Activated naive CD4-positive, alpha-beta T cell (primary cell): ENCODE measurements at regions not wholly inside any gene's neighbourhood (a gene's known extent, or its start where the extent isn't known, plus 50 kb on each side); places are given as distances from the start of the nearest gene placed in this dataset.

Experiments
- DNase-seq, 4 experiments: peaks; one replicate each; lab custom pipeline; 2025; lab: John Stamatoyannopoulos, UW

DNA sequence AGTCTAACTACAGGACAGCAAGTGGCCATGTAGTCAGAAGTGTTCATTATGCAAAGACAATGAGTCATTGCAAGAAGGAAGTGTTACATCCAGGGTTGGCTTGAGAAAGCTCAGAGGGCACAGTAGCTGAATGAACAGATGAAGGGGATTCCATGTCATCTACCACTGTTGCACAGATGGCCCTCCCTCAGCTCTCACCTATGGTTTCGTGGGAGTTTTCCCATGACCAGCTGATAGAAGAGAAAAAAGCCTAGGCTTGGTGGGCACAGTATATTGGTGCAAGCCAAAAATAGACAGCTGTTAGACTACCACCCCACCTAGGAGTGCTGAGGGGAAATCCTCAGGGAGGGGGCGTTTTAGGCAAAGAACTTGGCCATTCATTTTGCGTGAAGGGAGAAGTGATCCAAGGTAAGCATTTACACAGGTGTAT lies 217.0 kb downstream of the DMRT2 start:
- no peak for DNase-seq

DNA sequence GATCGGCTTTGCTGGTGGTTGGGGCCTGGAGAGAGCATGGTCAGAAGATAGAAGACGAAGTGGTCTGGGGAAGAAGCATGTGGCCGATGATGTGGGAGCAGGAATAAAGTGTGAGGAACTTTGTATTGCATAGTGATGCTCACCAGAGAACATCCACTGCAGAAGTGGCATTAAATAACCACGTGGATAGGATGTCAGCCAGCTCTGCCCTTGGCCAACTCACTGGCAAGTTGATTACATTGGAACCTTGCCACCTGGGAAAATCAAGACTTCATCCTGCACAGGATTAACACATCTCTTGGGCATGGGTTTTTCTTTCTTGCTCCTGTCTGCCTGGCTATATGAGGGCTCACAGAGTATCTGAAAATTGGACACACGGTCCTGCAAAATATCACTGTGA lies 217.4 kb downstream of the DMRT2 start:
- DNase-seq, result no peak

- DNase-seq, result no peak
Observed at GRCh38 chr9:1269533-1270315, 219.6 kb downstream of the DMRT2 start.

- no peak for DNase-seq
Observed at GRCh38 chr9:1271367-1271766, 221.2 kb downstream of the DMRT2 start.

- no peak for DNase-seq
Observed at GRCh38 chr9:1271786-1272185, 221.6 kb downstream of the DMRT2 start.

- no peak for DNase-seq
Observed at GRCh38 chr9:1272488-1272887, 222.3 kb downstream of the DMRT2 start.

DNA sequence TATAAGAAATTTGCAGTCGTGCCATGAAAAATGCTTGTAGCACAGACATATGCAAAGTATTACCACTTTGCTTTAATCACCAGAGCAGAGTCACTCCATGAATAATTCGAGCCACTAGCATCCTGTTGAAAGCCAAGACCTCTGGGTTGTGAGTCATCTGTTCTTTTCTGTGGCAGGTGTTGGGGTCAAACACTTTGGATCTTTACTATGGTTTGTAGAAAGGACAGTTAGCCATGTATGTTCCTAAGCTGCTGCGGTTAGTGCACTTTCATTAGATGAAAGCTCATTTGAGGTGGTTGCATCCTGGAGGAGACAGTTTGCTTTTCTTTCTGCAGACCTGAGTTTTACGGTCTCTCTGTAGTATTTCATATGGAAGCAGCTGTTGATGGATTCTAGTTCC lies 223.7 kb downstream of the DMRT2 start:
- DNase-seq, result no peak

DNA sequence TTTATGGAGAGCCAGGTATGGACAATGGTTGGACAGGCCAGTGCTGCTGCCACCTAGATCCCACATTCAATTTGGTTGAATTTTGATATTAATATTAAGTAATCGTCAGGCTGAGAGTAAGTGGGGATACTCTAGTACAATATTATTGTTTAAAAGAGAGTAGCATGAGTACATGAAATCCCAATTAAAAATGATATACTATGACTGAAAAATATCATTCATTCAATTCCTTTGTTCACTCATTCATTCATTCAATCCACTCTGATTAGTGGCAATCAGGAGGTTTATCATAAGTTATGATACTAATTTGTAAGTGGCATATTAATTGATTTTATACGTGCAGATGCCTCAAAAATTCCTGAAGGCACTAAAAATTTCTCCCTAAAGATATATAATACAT lies 224.2 kb downstream of the DMRT2 start:
- DNase-seq, result no peak

- DNase-seq, result no peak
Observed at GRCh38 chr9:1276474-1276873, 226.3 kb downstream of the DMRT2 start.

- DNase-seq, result no peak
Observed at GRCh38 chr9:1284727-1285126, 234.6 kb downstream of the DMRT2 start.

- DNase-seq, result no peak
Observed at GRCh38 chr9:1285526-1285925, 235.4 kb downstream of the DMRT2 start.

DNA sequence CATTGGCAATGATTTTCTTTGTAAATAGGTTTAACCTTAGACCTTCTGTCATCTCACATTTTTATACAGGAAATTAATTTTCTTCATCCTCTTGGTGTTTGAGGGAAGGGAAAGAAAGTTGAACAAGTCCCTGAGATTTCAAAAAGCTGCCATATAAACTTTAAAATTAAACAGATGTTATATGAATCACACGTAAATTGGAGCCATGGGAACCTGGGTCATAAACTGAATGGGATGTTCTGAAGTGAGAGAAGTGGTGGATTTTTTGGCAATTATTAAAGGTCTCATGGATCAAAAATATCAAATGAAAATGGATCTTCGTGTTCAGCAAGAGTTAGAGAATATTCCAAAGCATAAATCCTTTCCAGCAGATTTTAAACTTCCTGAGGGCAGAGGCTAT lies 242.2 kb downstream of the DMRT2 start:
- no peak for DNase-seq

DNA sequence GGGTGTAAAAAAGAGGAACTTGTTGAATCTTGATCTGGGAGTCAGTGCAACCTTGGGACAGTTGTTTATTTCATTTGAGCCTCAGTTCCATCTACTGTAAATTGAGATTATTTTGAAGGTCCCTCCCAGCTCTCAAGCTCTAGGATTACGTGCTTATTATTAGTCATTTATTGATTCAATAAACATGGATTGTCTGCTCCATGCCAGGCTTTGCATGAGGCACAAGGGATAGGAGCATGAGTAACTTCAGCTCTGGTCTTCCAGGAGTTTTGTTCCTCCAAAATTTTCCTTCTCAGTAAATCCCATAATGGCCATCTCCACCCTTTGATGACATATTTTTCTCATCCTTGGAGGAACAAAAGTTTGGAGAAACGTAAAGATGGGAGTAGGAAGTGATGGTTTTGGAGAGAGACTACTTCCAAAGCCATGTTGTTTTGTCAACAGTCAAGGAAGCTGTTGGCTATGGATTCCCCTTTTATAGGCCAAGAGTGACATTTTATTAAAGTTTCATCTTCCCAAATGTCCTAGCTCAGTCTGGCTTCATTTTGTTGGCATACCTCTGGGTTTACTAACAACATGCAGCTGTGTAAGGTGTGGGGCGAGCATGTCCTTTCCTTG lies 244.6 kb downstream of the DMRT2 start:
- DNase-seq, result no peak

DNA sequence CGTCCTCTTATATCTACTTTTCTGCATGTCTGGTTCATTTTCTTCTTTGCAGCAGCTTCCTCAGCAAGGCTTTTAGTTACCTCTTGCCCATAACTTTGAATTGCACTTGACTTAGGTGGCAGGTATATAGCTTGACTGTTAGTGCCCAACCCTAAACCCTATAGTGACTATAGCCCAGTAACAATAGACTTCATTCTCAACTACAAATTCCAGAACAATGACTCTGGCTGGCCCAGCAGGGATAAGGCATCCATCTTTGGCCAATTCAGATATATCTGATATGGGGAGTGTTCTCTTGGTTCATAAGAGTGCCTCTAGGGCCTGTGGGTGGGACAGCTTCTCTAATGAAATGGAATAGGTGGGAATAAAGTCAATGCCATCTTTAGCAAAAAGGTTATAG lies 246.2 kb downstream of the DMRT2 start:
- no peak for DNase-seq

- no peak for DNase-seq
Observed at GRCh38 chr9:1298046-1298445, 247.9 kb downstream of the DMRT2 start.

DNA sequence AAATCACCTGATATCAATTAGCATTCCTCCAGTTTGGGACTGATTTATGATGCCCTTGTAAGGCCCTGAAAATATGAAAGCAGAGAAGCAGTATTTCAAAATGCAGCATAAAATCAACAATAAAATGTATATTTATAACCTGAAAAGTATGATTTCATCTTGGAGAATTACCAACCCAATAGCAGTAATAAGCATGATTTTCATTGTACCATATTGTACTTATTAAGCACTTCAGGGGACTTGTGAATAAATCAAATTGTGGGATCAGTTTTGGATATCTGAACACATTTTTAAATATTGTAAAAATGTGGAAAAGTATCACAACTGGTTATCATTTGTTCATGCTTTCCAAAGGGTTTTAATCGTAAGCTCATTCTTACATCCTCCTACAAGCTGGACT lies 250.8 kb downstream of the DMRT2 start:
- no peak for DNase-seq

- no peak for DNase-seq
Observed at GRCh38 chr9:1303932-1304331, 253.8 kb downstream of the DMRT2 start.

- no peak for DNase-seq
Observed at GRCh38 chr9:1311462-1312042, 261.4 kb downstream of the DMRT2 start.

GRCh38 chr9:1319436-1319835 lies 269.3 kb downstream of the DMRT2 start:
- no peak for DNase-seq

- DNase-seq, result no peak
Observed at GRCh38 chr9:1320051-1320557, 269.9 kb downstream of the DMRT2 start.

DNA sequence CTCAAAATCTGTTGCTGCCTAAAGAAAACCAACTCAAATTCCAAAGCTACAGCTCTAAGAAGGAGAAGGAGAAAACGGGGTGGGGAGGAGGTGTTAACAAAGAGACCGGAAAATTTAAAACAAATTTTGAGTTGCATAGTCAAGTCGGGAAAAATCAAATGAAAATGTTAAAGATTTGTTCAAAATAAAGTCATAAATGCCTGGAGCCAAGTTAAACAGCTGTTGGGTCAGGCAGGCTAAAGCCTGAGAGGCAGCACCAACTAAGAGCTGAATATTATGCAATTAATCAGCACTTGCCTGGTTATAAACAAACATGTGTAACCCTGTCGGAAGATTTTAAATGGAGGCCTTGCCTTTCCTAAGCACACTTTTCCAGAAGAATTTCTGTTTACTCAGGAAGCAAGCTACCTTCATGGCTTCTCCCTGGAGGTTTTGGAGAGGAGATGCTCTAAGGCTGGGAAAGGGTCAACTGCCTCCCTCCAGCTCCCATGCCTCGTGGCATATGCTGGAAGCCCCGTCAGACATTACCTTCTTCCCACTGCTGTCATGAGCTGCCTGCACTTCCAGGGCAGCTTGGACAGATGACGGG lies 270.5 kb downstream of the DMRT2 start:
- no peak for DNase-seq

DNA sequence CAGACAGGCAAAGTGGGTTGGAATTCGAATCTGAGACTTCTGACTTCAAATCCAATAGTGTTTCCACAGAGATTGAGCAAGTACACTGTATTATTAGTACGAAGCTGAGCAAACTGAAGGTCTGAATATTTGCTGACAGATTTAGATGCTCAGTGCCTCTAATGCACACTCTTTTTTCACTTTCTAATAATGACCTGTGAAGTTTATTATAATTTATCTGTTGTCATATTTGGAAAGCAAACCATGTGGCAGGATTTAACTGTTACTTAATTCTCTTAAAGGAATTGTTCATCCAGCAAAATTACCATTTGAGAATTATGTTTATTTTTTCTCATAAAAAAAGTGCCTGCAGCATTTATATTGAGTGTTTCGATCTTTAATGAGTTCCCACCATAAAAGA lies 277.3 kb downstream of the DMRT2 start:
- no peak for DNase-seq

- DNase-seq, result no peak
Observed at GRCh38 chr9:1328341-1328740, 278.2 kb downstream of the DMRT2 start.
